HFF-Myc (cell line): ENCODE measurements at regions not wholly inside any gene's neighbourhood (a gene's known extent, or its start where the extent isn't known, plus 50 kb on each side); places are given as distances from the start of the nearest gene placed in this dataset.

Experiments
- DNase-seq: peaks from one replicate; pipeline ENCODE4 v3.0.0-alpha.2; 2011; ENCODE audit warnings: low read depth; ENCODE audit errors: extremely low read depth
- H3K4me3 ChIP-seq: replicated peaks from 2 replicates; pipeline ENCODE4 v1.5.1; 2011; ENCODE audit warnings: low read depth, mild to moderate bottlenecking, control low read depth, low read length
- CTCF ChIP-seq: IDR thresholded peaks from 2 replicates; pipeline ENCODE4 v1.5.1; 2012; ENCODE audit warnings: mild to moderate bottlenecking, low read depth, low read length, control low read depth; ENCODE audit errors: missing control alignments

- no peak for TF ChIP-seq CTCF
- H3K4me3 ChIP-seq, result no peak overlapping the region
- DNase-seq, result no peak
Measured at GRCh38 chr1:232364654-232365382, 265.1 kb downstream of the SIPA1L2 start.

DNA sequence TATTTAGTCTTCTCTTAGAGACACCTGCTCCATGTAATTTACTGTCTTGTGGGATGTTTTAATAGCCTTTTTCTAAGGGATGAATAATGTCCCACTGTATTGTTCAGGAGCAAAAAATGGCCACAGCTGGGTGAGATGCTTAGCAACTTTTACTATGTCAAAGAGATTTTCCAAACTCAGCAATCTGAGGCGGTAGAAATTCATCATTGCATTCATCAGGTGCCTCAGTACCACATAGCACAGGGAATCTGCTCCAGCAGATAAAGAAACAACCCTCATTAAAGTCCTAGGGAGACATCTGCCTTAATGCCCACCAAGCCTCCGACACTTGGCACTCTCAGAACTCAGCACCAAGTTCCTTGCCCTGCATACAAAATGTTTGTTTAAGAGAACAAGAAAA is 266.9 kb downstream of the SIPA1L2 start:
- no peak overlapping the region for H3K4me3 ChIP-seq
- no peak for DNase-seq
- TF ChIP-seq CTCF, result no peak

GRCh38 chr1:232357416-232357815 is 272.5 kb downstream of the SIPA1L2 start:
- H3K4me3 ChIP-seq, result no peak overlapping the region
- DNase-seq, result no peak
- TF ChIP-seq CTCF, result no peak

DNA sequence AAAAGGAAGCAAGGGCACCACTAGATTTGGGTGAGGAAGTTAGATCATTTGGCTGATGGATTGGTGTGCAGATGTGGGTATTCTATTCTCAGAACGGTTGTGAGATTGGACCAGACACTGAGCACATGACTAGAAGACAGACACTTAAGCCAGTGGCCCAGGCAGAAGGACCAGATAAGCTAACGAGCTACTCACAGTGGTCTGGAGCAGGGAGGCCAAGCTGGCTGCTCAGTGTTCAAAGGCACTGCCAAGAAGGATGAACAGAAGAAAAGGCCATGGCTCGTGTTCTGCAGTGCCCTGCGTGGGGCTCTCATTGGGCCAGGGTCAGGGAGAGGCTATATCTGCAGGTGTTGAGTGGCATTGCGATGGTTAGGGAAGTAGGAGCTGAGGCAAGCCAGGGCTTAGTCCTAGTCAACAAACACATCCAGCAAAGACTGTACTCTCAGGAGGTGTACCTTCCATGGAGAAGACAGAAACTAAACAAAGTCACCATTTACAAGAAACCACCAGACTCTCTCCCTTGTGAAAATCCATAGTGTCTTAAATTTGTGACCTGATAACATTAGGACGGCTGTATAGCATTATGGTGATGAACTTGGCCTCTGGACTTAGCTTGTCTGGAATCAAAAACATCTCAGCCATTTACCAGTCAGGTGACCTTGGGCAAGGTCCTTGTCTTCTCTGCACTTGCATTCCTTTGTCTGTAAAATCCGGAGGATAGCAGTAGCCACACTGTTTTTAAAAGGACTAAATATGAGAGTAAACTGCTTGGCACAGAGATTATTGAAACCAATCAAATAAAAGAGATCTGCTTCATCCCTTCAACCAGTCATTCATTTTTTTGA is 274.5 kb downstream of the SIPA1L2 start:
- DNase-seq, result no peak
- no peak overlapping the region for H3K4me3 ChIP-seq
- TF ChIP-seq CTCF, result no peak

GRCh38 chr1:232353001-232353400 is 276.9 kb downstream of the SIPA1L2 start:
- DNase-seq, result no peak
- H3K4me3 ChIP-seq, result no peak overlapping the region
- TF ChIP-seq CTCF, result no peak

DNA sequence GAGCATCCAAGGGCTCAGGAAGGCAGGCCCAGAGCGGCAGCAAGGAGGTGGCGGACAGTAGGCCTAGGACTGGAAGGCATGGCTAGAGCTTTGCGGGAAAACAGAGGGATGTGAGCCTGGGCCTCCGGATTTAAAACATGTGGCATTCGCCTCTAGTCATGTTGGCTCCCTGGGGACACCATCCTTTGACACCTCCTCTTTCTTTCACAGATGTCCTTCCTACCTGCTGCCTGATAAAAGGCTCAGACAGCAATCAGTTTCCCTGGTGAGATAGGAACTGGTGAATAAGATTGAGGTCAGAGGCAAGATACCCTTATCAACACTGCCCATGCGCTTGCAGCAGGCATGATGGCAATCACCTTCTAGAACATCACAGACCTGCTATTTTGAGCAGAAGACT is 277.6 kb downstream of the SIPA1L2 start:
- no peak for DNase-seq
- H3K4me3 ChIP-seq, result no peak overlapping the region
- no peak for TF ChIP-seq CTCF
